HepG2 (cell line): ENCODE measurements at regions not wholly inside any gene's neighbourhood (a gene's known extent, or its start where the extent isn't known, plus 50 kb on each side); places are given as distances from the start of the nearest gene placed in this dataset.

Experiments
- ATF7-NPFF ChIP-seq: sonication (generic); formaldehyde crosslinking; IDR thresholded peaks from 2 replicates; pipeline ENCODE4 v1.8.1; 2023; ENCODE audit warnings: mild to moderate bottlenecking, low read depth, missing genetic modification reagents, moderate library complexity
- BORCS8-MEF2B ChIP-seq: sonication (generic); formaldehyde crosslinking; IDR thresholded peaks from 2 replicates; pipeline ENCODE4 v1.8.0; 2022; ENCODE audit warnings: mild to moderate bottlenecking, missing genetic modification reagents
- GPN1 ChIP-seq: sonication (generic); formaldehyde crosslinking; IDR thresholded peaks from 2 replicates; pipeline ENCODE4 v1.5.1; 2020; ENCODE audit warnings: missing genetic modification reagents, borderline replicate concordance
- GTF2F1 ChIP-seq: fragments of 150-350 bp; IDR thresholded peaks from 2 replicates; pipeline ENCODE4 v1.6.1; 2014; ENCODE audit warnings: low read length
- HNF4G ChIP-seq, 2 experiments: sonication (generic) in 1 of 2; formaldehyde crosslinking in 1 of 2; IDR thresholded peaks; 2 replicates each; pipeline versions ENCODE4 v1.4.0 to v1.6.1; 2011 to 2020; ENCODE audit warnings: borderline replicate concordance in 2 of 2, low read depth in 2 of 2, mild to moderate bottlenecking in 2 of 2, low read length in 1 of 2, missing genetic modification reagents in 1 of 2, moderate library complexity in 1 of 2
- KAT8 ChIP-seq: IDR thresholded peaks from 2 replicates; pipeline ENCODE4 v1.6.1; 2016; ENCODE audit warnings: missing genetic modification reagents, missing compliant biosample characterization
- PHB2 ChIP-seq: fragments of 450-650 bp; IDR thresholded peaks from 2 replicates; pipeline ENCODE4 v1.6.1; 2018; ENCODE audit not compliant: partially characterized antibody
- SMYD3 ChIP-seq: sonication (generic); formaldehyde crosslinking; IDR thresholded peaks from 2 replicates; pipeline ENCODE4 v1.8.1; 2023; ENCODE audit warnings: mild to moderate bottlenecking, missing genetic modification reagents
- U2AF1 ChIP-seq: fragments of 200-400 bp; formaldehyde crosslinking; optimal IDR thresholded peaks from 2 replicates; pipeline ENCODE3; 2017; ENCODE audit warnings: mild to moderate bottlenecking, low read depth, low read length
- ZNF460 ChIP-seq: sonication (generic); formaldehyde crosslinking; IDR thresholded peaks from 2 replicates; pipeline ENCODE4 v1.5.1; 2020; ENCODE audit warnings: missing genetic modification reagents, mild to moderate bottlenecking, borderline replicate concordance
- ZNF816 ChIP-seq: sonication (generic); formaldehyde crosslinking; IDR thresholded peaks from 2 replicates; pipeline ENCODE4 v1.8.0; 2022; ENCODE audit warnings: missing genetic modification reagents, mild to moderate bottlenecking, borderline replicate concordance
- TF ChIP-seq, protein P1 (sequence below): sonication (generic); formaldehyde crosslinking; IDR thresholded peaks from 2 replicates; pipeline ENCODE4 v1.9.0; 2021; ENCODE audit warnings: missing genetic modification reagents, borderline replicate concordance
- TF ChIP-seq, protein P2 (sequence below): sonication (generic); formaldehyde crosslinking; IDR thresholded peaks from 2 replicates; pipeline ENCODE4 v1.4.0; 2020; ENCODE audit warnings: missing genetic modification reagents
- TF ChIP-seq, protein P3 (sequence below): IDR thresholded peaks from 2 replicates; pipeline ENCODE4 v1.6.1; 2018; ENCODE audit warnings: missing genetic modification reagents, mild to moderate bottlenecking, missing compliant biosample characterization
- TF ChIP-seq, protein P4 (sequence below): sonication (generic); formaldehyde crosslinking; IDR thresholded peaks from 2 replicates; pipeline ENCODE4 v1.8.0; 2022; ENCODE audit warnings: mild to moderate bottlenecking, missing genetic modification reagents, moderate library complexity
- TF ChIP-seq, protein P5 (sequence below): sonication (generic); formaldehyde crosslinking; IDR thresholded peaks from 2 replicates; pipeline ENCODE4 v1.8.0; 2022; ENCODE audit warnings: missing genetic modification reagents, mild to moderate bottlenecking, inconsistent platforms, borderline replicate concordance
- TF ChIP-seq, protein P6 (sequence below): sonication (generic); formaldehyde crosslinking; IDR thresholded peaks from 2 replicates; pipeline ENCODE4 v1.8.1; 2022; ENCODE audit warnings: mild to moderate bottlenecking, missing genetic modification reagents

DNA sequence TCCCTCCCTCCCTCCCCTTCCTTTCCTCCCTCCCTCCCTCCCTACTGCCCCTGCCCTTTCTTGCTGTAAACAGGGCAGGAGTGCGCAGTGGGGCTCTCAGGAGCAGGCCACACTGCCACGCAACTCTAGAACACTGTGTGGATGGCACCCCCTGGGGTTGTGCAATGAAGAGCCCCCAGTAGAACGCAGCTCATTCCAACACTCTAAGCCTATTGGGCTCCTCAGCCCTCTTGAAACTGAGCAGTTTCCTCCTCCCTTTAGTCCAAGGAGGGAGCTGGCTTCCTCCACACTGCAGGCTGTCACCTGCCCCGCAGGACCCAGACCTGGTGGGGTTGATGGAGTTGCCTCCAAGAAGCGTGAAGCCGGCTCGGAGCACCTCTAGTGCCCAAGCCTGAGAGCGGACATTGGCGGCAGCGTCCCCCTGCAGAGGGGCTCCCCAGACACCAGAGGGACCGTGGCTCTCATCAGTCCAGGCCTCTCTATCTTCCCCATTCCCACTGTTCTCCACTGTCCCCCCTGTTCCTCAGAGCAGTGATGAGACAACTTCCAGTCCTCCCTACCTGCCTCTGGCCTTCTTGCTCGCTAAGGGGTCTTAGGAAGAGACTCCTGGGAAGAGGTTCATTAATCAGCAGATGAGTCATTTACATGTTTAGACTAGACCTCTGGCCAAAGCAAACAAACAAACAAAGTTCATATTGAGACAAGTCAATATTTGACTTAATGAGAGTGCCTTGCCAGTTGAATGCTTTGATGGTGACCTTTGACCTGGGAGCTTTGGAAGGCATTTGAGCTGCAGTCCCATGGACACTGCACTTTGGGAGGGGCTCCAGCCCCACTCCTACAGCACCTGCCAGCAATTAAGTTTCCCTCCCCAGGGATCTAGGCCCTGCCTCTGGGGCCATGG is 64.0 kb downstream of the RPUSD4 start (continued):
- TF ChIP-seq, protein P1, sequence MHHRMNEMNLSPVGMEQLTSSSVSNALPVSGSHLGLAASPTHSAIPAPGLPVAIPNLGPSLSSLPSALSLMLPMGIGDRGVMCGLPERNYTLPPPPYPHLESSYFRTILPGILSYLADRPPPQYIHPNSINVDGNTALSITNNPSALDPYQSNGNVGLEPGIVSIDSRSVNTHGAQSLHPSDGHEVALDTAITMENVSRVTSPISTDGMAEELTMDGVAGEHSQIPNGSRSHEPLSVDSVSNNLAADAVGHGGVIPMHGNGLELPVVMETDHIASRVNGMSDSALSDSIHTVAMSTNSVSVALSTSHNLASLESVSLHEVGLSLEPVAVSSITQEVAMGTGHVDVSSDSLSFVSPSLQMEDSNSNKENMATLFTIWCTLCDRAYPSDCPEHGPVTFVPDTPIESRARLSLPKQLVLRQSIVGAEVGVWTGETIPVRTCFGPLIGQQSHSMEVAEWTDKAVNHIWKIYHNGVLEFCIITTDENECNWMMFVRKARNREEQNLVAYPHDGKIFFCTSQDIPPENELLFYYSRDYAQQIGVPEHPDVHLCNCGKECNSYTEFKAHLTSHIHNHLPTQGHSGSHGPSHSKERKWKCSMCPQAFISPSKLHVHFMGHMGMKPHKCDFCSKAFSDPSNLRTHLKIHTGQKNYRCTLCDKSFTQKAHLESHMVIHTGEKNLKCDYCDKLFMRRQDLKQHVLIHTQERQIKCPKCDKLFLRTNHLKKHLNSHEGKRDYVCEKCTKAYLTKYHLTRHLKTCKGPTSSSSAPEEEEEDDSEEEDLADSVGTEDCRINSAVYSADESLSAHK (CRISPR knock-in tag): no peak
- TF ChIP-seq ZNF816 (CRISPR knock-in tag) (no peak), HNF4G (IDR thresholded peaks at IDR 0.05; ENCODE audit: borderline replicate concordance, low read depth, low read length) (peak; percentile 91), HNF4G (CRISPR knock-in tag; IDR thresholded peaks at IDR 0.05; ENCODE audit: borderline replicate concordance, low read depth) (peak; percentile 71; the same call in 1 of the 2 replicates), PHB2 (no peak), BORCS8-MEF2B (CRISPR knock-in tag) (no peak; the same call in 1 of the 2 replicates), GTF2F1 (no peak), U2AF1 (peak; percentile 55), GPN1 (CRISPR knock-in tag) (no peak), SMYD3 (0 out of 2 replicates have a peak, but pooled peaks have one; percentile 47), KAT8 (CRISPR knock-in tag) (peak; percentile 43; the same call in 1 of the 2 replicates), ZNF460 (no peak; the same call in 1 of the 2 replicates), ATF7-NPFF (CRISPR knock-in tag) (no peak)
- TF ChIP-seq, protein P2, sequence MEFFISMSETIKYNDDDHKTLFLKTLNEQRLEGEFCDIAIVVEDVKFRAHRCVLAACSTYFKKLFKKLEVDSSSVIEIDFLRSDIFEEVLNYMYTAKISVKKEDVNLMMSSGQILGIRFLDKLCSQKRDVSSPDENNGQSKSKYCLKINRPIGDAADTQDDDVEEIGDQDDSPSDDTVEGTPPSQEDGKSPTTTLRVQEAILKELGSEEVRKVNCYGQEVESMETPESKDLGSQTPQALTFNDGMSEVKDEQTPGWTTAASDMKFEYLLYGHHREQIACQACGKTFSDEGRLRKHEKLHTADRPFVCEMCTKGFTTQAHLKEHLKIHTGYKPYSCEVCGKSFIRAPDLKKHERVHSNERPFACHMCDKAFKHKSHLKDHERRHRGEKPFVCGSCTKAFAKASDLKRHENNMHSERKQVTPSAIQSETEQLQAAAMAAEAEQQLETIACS (CRISPR knock-in tag): no peak
- TF ChIP-seq, protein P3, sequence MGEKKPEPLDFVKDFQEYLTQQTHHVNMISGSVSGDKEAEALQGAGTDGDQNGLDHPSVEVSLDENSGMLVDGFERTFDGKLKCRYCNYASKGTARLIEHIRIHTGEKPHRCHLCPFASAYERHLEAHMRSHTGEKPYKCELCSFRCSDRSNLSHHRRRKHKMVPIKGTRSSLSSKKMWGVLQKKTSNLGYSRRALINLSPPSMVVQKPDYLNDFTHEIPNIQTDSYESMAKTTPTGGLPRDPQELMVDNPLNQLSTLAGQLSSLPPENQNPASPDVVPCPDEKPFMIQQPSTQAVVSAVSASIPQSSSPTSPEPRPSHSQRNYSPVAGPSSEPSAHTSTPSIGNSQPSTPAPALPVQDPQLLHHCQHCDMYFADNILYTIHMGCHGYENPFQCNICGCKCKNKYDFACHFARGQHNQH: peak; percentile 76; the same call in 1 of the 2 replicates
- TF ChIP-seq, protein P4, sequence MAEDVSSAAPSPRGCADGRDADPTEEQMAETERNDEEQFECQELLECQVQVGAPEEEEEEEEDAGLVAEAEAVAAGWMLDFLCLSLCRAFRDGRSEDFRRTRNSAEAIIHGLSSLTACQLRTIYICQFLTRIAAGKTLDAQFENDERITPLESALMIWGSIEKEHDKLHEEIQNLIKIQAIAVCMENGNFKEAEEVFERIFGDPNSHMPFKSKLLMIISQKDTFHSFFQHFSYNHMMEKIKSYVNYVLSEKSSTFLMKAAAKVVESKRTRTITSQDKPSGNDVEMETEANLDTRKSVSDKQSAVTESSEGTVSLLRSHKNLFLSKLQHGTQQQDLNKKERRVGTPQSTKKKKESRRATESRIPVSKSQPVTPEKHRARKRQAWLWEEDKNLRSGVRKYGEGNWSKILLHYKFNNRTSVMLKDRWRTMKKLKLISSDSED: no peak
- TF ChIP-seq, protein P5, sequence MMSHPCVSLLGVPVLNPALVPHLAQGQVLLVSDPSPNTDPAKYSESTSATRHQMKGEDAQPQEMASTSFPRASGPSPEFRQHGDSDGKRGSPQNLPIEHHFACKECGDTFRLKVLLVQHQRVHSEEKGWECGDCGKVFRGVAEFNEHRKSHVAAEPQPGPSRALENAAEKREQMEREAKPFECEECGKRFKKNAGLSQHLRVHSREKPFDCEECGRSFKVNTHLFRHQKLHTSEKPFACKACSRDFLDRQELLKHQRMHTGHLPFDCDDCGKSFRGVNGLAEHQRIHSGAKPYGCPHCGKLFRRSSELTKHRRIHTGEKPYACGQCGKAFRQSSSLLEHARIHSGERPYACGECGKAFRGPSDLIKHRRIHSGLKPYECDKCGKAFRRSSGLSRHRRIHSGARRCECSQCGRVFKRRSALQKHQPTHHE (CRISPR knock-in tag): 0 out of 2 replicates have a peak, but pooled peaks have one; percentile 29
- TF ChIP-seq, protein P6, sequence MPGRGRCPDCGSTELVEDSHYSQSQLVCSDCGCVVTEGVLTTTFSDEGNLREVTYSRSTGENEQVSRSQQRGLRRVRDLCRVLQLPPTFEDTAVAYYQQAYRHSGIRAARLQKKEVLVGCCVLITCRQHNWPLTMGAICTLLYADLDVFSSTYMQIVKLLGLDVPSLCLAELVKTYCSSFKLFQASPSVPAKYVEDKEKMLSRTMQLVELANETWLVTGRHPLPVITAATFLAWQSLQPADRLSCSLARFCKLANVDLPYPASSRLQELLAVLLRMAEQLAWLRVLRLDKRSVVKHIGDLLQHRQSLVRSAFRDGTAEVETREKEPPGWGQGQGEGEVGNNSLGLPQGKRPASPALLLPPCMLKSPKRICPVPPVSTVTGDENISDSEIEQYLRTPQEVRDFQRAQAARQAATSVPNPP: peak; percentile 54; the same call in 1 of the 2 replicates
